HS-5 (cell line): ENCODE measurements at regions not wholly inside any gene's neighbourhood (a gene's known extent, or its start where the extent isn't known, plus 50 kb on each side); places are given as distances from the start of the nearest gene placed in this dataset.
A peak's percentile ranks its signal among the peaks of the same experiment; 100 is the strongest.

Source experiments
- DNase-seq: peaks from one replicate; pipeline ENCODE4 v3.0.0-alpha.2; 2012; ENCODE audit warnings: low read depth

DNA sequence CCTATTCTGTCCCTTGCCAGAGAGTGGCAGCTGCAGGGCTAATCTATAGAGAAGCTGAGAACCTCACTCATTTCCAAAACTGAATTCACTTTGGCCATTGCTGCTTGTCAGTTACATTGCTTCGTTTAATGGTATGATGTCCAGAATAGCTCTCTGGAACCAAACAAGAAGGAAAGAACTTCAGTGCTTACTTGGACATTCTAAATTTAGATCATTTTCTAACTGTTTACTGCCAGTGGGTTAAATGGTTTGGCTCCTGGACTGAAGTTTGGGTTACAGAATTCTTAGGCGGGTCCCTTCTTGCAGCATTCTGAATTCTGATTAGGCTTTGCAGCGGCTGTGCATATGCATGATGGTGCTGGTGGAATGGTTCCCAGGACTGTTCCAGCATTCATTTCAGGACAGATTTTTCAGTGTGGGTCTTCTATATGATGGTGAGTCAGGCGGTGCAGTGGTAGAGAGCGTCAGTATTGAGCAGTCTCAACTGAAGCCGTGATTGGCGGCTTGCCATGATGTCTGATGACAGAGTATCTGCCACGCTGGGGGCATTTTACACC lies 148.7 kb downstream of the DYRK2 start:
- DNase-seq = no peak

DNA sequence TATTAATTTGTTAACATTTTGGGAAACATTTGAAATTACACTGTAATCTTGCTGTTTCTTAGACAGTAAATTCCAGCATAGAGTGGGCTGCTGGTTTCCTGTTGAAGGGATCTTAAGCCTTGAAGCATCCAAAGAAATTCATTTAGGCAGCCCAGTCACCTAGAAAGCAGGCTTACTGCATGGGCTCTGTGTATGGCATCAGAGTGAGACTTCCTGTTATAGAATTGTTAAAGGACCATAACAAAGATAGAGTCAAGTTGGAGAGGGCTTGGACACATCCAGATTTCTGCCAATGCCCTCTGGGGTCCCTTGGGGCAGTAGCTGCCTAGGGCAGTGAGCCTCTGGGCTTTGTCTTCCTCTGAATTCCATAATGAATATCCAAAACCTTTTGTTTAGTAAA lies 149.2 kb downstream of the DYRK2 start:
- DNase-seq = no peak

DNA sequence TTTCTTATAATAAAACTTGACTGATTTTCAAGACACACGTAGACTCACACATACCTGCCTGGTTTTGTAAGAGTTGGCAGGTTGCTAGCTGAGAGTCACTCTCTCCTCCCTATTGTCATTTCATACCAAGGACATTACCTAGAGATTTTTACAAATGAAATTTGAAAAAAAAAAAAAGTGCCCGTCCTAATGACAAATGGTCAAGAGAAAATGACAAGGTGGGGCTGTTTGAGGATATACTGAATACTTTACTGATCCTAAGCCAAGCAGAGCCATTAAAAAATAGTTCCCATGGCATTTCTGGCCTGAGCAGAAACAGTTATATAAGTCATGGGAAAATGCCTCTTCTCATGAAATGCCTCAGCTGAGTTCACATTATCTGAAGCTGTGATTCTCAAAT lies 150.2 kb downstream of the DYRK2 start:
- DNase-seq = no peak

DNA sequence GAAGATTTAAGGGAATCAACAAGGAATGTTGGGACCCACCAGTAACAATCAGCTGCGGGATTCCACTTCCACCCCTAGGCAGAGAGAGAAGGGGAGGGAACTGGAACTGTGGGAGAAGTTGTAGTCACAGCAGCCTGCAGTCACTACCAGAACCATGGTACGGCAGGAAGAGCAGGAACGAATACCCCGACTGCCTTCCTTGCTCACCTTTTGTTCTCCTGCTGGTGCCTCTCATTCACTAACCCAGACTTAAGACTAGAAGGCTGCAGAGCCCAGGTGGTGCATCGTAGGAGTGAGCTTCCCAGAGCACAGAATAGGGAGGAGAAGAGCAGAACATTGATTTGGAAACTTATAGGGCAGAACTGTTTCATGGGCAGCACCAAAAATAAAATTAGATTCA lies 154.2 kb downstream of the DYRK2 start:
- no peak for DNase-seq

DNA sequence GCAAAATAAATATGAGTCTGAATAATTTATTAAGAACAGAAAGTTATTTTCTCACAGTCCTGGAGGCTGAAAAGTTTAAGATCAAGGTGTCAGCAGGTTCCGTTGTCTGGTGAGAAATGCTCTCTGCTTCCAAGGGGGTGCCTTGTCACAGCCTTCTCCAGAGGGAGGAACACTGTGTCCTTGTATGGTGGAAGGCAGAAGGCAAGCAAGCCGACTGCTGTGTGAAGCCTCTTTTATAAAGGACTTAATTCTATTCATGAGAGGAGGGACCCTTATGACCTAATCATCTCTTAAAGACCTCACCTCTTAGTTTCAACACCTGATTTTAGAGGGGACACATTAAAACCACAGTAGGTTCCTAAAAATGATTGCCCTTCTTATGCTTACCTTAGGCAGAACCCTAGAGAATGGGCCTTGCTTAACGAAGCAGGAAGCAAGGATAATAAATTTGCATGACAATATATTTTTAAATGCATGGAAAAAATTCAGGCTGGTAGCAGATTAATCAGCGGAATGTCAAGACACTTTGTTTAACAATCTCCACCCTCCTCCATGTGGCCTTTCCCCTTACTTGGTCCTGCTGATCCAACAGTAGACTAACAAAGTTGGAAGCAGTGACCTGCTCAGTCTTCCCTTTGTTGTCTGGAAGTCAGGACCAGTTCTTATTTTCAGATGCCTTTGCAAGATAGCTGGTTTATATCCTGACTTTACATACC lies 154.9 kb downstream of the DYRK2 start:
- DNase-seq = no peak

DNA sequence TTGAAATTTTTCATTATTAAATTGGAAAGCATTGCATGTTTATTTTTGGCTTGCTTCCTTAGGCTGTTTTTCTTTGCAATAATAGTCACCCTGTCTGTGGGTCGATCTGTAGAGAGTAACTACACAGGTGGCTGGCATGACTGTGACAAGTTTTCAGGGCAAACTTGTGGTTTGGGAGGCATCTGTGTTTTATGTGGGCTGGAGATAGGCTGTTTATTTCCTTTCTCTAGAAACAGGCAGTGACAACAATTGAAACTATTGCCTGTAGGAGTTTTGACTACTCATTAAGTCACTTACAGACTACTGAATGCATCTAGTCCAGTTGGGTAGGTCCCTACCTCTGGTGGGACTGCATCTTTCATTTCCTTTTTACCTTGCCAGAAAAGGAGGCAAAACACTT lies 155.6 kb downstream of the DYRK2 start:
- no peak for DNase-seq

DNA sequence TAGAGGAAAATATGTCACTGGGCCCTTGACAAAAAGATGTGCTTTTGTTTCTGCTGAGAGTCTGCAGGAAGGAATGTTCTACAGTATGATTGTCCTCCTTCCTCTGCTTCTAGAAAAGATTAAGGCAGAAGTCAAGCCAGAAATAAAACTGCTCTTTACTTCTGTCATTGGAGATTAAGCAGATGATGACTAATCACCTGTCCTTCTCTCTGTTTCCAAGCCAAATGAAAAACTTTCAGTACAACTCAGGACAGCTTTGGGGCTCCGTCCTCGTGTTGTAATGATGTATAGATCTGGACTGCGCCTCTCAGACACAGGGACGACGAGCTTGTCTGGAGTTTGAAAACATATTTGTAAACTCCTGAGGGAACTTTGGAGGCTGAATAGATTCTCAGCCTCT lies 159.3 kb downstream of the DYRK2 start:
- DNase-seq = no peak

DNA sequence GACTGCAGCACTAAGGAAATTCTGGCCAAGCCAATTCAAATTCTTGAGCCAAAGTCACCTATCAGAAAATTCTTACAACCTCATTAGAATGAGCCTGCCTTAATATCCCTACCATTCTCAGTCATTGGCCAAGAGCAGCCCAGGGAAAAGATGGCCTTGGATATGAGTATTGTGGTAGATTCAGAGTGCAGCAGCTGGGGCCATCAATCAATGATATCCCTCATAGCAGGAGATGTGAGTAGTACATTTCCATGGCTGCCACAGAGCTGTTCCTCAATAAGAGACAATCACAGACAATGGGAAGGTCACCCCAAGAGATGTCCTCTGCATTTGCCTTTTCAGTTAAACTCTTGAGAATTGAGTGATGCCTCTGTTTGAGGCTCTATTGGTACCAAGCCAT lies 161.6 kb downstream of the DYRK2 start:
- no peak for DNase-seq

DNA sequence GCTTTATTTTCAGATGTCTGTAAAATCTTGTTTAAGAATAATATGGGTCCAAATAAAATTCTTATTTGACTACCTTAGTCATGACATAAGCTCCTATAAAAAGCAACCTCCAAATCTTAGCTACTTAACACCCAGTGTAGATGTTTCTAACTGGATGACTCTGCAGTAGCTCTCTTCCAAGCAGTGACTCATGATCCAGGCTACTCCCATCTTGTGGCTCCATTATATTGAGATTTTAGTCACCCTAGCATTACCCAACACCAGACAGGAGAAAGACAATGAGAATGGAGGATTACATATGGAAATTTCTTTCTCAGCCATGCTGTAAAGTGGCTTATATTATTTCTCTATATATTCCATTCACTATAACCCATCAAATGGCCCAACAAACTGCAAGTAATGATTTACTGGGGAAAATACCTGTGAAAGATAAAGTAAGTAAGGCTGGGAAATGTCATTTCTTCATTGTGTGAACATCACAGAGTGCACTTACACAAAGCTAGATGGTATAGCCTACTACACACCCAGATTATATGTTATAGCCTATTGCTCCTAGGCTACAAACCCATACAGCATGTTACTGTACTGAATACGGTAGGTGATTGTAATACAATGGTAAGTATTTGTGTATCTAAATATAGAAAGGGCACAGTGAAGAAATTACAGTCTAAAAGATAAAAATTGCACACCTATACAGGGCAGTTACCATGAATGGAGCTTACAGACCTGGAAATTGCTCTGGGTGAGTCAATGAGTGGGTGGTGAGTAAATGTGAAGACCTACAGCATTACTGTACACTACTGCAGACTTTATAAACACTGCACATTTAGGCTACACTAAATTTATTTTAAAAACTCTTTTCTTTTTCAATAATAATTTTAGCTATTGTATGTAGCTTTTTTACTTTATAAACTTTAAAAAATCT lies 163.2 kb downstream of the DYRK2 start:
- peak; percentile 89 for DNase-seq

DNA sequence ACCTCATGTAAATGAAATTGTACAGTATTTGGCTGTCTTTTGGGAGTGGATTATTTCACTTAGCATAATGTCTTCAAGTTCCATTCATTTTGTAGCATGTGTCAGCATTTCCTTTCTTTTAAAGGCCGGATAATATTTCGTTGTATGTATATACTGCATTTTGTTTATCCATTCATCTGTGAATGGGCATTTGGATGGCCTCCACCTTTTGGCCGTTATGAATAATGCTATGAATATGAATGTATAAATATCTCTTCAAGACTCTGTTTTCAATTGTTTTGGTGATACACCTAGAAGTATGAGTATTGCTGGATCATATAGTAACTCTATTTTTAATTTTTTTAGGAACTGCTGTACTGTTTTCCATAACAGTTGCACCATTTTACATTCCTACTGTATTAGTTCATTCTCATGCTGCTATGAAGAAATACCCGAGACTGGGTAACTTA lies 164.9 kb downstream of the DYRK2 start:
- DNase-seq = peak; percentile 82

DNA sequence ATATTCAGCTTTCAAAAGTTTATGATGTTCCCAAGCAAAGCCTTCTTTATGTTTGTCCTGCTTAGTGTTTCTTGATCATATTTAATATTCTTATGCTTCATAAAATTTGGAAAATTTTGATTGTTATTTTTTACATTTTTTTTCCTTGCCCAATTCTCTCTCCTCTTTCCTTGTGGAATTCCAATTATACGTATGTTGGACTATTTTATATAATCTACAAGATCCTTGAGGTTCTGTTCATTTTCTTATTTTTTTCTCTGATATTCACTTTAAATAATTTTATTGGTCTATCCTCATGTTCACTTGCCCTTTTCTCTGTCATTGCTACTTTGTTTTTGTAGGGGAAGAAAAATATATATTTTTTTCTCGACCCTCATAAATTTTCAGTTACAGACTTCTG lies 167.7 kb downstream of the DYRK2 start:
- DNase-seq = no peak

DNA sequence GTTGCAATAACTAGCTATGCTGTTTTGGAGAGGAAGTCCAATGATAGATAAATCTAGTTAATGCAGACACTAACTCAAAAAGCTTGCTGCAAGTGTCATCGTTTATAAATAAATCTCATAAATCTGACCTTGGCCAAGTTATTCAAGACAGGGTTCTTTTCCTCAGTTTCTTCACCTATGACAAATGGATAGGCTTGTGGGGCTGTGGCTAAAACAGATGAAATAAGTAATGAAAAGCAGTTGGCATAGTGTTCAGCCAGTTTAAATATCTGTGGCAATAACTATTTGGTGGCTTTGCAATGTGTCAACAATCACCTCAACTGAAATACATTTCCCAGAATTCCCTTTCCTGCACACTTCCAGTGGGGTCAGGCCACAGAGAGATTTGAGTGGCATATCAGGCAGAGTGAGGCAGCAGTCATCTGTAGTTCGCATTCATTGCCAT lies 169.9 kb downstream of the DYRK2 start:
- DNase-seq = no peak

DNA sequence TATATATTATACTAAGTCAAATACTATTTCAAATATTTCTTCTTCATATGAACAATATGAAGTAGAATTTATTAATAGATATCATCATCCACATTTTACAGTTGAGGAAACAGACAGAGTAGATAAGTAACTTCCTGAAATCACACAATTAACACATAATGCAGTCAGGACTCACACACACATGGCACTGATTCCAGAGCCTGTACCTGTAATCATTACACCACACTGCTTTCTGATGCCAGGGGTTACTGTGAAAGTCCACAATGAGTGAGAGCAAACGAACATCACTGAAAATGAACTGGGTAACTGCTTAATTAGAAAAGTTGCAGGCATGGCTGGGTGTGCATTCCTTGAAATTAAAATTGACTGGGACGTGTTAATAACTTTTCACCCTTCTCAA lies 169.3 kb upstream of the IFNG-AS1 start:
- DNase-seq = no peak

DNA sequence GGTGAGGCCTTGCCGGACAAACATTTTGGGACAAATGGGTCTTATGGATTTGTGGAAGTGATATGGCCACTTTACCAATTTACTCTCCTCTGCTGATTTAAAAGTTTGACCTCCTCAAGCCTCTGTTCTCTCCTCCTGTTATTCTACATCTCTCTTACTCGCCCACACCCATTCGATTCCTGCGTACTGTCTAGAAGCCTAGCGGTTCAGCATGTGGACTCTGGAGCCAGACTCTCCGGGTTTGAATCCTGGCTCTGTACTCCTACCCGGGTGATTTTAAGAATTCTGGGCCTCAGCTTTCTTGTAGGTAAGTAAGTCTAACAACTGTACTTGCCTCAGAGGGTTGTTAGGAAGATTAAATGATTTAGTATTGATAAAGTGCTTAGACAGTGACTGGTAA lies 168.6 kb upstream of the IFNG-AS1 start:
- DNase-seq = no peak

DNA sequence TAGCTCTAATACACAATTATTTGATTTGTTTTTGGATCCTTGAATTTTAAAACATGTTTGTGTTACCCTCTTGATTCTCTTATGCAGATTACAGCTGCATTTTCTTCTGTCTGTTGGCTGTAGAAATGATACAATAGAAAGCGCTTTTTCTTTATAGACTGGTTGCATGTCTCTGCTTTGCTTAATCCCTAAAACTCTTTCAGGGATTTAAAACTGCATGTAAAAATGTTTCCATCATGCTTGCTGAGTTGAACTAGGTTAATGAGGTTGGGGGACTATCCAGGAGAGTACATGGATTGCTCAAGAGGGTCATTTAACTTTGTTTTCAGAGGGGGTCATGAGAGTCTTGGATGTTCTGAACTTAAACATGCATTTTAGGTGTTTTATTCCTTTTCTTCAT lies 166.4 kb upstream of the IFNG-AS1 start:
- no peak for DNase-seq

DNA sequence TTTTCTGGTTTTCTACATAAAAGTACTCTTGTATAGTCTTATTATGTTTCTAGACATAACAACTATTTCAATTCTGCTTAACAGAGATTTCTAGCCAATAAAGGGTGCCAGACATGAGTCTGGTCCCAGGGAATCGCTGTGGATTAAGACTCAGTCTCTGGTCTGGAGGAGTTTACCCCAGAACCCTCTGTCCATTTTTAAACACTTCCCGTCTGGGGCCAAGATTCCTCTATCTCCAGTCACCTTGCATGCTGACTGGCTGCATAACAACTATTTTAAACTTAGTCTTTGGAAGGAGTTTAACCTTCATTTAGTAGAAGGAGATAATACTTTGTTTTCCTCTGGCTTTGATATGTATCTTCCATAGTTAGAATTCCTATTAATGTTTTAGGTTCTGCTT lies 163.1 kb upstream of the IFNG-AS1 start:
- DNase-seq = no peak

DNA sequence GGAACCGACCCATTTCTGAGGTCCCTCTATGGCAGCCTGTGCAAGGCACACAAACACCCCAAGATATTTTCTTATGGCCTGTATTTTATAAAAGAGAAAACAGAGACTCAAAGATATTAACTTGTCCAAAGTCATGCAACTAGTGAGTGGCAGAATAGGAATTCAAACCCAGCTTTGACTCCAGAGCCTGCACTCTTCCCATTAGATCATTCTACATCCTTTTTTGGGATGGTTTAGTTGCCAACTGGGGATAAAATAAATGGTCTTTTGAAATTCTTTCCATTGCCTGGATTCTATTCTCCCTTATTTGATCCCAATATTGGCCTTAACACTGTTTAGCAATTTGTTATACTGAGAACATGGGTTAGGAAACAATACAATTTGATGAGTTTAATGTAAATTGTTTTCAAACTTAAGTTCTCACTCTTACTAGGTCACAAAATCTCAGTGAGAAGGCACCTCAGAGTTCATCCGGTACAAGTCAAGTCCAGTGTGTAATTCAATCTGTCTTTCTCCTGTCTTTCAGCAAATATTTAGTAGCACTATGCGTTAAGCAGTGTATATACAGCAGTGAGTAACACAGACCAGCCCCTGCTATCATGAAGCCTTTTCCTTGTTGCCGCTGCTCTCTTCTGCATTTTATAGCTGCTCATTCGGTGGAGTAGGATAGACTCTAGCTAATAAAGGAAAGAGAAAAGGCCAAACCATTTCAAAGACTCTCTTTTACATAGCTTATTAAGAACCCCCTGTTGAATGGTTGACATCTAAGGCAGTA lies 162.1 kb upstream of the IFNG-AS1 start:
- DNase-seq = no peak

DNA sequence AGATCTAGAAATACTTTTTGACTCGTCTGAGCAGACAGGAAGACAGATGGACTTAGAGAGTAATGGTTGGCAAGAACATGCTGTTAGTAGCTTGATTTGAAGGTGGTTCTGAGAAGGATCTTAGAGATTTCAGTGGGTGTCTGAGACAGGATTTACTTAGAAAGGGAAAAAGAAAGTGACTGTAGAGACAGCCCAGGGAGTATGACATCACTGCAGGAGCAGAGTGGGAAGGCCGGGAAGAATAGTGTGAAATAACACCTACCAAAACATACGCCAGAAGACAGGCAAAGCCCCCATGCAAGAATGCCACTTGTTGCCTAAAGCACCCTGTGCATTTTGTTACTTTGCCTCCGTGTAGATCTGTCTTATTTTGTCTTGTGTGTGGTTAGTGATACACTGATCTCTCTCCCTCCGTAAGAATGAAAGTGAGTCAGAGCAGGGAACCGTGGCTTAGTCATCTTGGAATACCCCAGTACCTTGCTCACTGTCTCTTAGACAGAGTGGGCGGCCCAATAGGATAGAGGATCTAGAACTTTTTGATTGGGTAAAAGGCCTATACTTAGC lies 161.3 kb upstream of the IFNG-AS1 start:
- DNase-seq = peak; percentile 96

DNA sequence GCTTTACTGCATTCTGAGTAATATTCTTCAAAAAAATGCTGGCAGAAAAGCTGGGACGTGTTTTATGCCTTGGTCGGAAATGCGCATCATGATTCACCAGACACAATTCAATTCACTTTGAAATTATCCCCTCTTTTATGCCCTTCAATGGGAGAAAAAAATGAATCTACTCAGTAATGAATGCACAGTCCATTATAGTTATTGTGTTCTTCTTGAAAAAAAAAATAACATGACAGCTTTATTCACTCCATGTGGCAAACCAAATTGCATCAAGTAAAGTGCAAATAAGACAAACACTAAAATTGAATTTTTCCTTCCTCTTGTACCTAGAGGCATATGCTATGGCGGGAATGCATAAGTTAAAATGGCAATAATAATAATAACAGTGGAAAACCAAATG lies 159.4 kb upstream of the IFNG-AS1 start:
- no peak for DNase-seq

DNA sequence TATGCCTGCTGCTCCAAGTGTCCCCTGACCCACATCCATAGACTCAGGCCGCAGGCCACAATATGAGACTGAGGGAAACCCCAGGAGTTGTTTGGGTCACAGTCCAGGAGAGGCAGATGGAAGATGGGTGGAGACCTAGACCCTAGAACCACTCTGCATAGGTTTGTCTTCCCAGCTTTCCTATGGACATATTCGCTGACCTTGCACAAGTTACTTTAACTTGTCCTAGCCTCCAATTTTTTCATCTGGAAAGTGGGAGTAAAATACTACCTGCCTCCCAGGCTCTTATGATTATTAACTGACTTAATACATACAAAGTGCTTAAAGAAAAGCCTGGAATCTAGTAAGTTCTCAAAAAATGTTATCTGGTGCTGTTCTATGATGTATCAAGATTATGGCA lies 157.1 kb upstream of the IFNG-AS1 start:
- DNase-seq = no peak

DNA sequence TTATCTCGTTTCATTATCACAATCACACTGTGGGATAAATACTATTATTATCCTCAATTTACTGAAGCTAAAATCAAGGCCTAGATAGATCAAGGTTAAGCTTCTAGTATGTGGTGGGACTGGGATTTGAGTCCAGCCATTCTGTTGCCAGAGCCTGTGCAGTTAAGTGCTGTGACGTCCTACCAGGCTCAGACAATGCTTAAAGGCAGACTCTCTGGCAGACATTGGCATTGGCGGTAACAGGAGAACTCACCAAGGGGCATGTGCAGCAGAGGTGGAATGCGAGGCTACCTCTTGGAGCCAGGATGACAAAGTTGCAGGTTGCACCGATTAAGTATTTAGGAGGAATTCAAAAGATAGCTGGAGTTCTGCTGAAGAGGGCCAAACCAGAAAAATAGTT lies 155.6 kb upstream of the IFNG-AS1 start:
- no peak for DNase-seq

DNA sequence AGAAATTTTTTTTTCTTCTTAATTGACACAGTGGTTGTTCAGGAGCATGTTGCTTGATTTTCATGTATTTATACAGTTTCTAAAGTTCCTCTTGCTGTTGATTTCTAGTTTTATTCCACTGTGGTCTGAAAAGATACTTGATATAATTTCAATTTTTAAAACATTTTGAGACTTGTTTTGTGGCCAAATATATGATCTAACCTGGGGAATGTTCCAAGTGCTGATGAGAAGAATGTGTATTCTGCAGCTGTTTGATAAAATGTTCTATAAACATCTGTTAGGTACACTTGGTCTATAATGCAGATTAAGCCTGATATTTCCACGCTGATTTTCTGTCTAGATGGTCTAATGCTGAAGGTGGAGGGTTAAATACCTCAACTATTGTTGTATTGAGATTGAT lies 151.4 kb upstream of the IFNG-AS1 start:
- DNase-seq = no peak
